GM19324 (cell line): ENCODE measurements at regions not wholly inside any gene's neighbourhood (a gene's known extent, or its start where the extent isn't known, plus 50 kb on each side); places are given as distances from the start of the nearest gene placed in this dataset.

ENCODE experiments used
- ATAC-seq: cut with Tn5 transposase; IDR thresholded peaks from one replicate; pipeline ENCODE4 v1.9.1; 2021; ENCODE audit warnings: mild to moderate bottlenecking, moderate library complexity; ENCODE audit not compliant: unreplicated experiment, low FRiP score

DNA sequence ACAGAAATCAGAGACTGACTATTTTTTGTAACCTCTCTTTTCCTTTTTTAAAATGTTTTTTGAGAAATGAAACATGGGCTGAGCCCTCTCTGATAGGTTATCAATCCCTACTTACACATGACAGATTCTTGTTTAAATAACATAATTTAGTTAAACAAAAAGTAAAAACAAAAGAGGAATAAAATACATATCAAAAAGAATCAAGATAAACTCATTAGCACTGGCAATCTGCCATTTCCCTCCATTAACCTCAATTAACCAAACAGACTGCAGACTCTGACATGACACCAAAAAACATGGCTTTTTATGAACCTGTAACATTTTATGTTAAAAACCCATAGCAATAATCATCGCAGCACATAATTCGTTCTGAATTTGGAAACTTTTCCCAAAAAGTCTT, 284.4 kb upstream of the MTNR1B start:
- no peak for ATAC-seq

DNA sequence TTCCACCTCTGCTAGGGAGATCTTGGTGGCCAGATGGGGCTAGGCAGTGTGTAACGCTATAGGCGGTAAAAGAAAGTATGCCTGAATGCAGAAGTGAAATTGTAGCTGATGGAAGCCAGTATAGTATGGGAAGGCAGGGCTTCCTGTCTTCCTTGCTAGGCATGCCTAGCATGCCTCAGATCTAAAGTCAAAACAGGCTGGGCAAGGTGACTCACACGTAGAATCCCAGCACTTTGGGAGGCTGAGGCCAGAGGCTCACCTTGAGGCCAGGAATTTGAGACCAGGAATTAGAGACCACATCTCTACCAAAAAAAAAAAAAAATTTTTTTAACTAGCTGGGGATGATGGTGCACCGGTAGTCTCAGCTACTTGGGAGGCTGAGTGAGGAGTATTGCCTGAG, 281.7 kb upstream of the MTNR1B start:
- ATAC-seq = no peak

DNA sequence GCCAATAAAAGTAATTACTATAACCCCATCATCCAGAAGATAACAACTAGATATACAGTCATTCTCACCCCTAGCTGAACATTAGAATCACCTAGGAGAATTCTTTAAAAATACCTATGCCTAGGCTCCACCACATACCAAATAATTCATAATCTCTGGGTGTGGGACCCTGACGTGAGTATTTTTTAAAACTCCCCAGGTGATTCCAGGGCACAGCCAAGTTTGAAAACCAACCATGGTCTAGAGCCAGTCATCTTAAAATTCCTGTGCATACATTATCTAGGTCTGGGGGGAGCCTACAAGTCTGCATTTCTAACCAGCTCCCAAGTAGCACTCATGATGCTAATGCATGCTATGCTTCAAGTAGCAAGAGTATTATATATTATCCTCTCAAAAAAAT, 281.0 kb upstream of the MTNR1B start:
- no peak for ATAC-seq

DNA sequence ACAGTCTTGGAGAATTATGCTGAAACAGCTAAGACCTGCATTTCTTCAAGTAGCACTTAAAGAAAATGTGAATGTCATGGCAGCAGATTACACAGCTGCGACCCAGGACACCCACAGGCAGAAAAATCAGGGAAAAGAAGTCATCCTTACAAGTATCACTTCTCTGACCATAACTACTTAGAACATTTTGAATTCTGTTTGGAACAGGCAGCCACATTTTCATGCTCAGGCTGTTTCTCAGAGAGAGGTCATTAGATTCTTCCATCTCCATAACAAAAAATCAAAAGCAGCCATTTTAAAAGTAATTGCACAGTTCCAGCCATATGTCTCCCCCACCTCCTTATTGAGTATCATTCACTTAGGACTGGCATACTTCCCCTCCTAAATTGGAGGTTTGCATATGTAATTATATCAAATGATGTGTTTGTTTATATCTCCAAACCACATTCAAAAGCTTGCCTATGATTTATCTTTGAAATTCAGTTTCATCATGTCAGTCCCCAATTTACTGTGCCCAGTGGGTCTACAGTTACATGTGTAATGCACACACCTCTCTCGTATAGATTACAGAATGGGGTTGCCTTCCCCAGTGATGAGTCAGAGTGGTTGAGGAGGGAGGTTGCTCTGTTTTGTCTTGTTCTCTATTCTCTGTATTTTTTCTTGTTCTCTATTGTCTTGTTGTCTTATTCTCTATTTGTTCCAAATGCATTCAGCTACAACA, 276.5 kb upstream of the MTNR1B start:
- no peak for ATAC-seq

DNA sequence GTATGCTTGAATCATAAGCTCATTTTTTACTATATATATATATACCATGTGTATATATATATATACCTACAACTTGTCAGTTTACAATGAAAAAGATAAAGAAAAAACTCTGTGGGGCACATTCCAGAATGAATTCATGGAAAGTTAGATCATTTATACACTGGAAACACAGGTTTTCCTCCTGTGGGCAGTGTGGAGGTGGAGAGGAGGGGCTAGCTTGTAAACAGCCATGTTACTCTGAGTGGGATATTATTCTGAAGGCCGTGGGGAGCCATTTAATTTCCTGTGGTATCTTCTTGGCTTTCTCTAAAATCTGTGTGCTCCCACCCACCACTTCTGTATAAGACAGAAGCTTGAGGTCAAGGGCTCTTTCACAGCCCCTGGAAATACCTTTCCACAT, 273.4 kb upstream of the MTNR1B start:
- no peak for ATAC-seq

DNA sequence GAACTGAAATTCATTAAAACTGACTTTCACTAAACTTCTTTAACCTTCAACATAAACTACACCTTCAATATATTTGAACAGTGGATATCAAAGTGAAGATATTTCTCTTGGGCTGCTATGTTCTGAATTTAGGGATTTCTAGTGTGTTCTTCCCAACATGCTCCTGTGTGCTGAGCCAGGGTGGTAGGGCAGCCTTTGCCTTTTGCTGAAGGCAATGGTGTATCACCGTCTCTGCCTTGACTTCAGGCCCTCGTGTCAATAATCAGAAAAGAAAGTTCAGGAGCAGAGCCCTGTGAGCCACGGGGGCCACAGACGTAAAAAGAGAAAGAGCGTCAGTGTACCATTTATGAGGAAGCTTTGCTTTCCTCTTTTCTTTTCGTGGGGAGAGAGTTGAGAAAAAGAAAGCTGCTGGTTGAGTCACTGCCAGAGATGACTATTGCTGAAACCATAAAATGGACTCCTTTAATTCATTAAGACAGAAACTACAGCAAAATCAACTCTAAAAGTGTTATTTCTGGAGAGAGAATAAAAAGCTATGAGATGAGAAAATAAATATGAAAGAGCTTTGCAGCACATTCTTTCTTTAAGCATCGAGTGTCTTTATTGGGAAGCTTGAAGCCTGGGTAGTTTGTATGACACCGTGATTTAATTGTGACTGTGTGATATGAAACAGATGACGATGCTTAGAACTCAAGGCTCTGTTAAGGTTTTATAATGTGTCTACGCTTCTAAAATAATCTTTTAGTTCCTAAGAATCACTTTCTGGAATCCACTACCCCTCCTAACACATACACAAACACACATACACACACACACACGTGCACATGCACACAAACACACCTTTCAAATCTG, 271.8 kb upstream of the MTNR1B start:
- no peak for ATAC-seq

DNA sequence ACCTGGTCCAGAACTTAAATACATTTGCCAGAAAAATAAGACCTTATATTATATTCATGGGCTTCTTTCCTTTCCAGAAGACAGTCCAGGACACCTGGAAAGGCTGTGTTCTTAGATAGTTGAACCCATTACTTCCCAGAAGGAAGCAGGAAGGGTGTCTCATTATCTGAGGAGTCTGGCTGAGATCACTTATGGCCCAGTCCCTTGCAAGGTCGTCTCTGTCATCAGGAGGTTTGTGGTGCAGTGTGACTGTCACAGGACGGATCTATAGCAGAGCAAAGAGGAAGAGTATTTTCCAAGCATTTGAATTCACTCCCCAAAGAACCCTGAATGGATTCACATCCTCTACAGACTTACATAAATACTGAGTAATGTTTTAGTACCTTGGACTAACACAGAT, 270.7 kb upstream of the MTNR1B start:
- ATAC-seq = no peak

DNA sequence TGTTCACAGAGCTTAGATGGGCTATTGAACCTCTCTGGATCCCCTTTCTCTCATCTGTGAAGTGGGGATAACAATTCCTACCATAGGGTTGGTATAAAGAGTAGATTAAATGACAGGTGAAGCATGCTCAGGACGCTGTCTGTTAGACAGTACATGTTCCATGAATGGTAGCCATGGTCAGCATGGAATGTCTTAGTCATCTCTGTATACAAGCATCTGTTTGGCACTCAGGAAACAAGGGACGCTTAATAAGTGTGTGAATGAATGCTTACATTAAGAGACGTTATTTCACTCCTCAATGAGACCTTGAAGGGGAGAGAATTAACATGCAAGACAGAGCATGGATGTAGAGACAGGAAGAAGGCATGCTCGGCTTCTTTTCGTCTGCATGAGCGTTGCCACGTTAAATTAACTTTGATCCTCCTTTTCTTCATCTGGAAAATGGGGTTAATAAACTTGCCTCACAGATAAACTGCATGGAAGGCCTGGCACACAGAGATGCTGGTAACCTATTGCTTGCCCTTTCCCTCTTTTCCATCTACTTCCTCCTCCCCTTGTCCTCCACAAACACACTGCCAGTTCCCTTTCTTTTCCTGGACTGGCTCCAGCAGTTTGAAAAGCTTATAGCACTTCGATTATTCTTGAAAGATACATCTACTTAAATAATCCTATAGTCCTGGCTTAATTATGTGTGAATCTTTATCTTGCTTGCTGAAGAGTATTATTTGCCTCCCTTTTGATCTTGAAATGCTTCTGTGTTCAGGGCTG, 267.2 kb upstream of the MTNR1B start:
- no peak for ATAC-seq

DNA sequence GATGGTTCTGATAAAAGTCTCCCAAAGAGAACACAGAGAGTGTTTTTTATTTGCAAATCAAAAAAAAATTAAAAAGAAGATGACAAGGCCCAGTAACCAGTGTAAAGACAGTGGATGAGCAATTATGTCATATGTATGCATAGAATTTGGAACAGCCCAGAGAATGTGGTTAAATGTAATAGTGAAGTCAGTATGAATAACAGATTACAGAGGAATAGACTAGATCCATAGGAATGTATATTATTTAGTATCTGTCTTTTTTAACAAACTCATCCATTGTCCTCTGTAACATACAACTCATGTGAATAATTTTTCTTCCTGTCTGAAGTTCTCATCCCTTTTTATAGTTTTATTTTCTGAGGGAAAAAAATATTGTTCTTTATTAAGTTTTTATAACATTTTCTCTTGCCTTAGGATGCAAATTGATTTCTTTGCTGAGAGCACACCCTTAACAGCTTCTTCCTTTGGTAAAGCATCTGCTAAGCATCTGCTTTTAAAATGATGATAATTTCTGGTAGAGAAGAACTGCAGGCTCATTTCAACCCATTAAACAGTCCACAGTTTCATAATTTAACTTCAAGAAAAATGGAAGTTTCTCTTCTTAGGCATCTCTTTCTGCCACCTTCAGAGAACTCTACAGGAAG, 266.5 kb upstream of the MTNR1B start:
- no peak for ATAC-seq

DNA sequence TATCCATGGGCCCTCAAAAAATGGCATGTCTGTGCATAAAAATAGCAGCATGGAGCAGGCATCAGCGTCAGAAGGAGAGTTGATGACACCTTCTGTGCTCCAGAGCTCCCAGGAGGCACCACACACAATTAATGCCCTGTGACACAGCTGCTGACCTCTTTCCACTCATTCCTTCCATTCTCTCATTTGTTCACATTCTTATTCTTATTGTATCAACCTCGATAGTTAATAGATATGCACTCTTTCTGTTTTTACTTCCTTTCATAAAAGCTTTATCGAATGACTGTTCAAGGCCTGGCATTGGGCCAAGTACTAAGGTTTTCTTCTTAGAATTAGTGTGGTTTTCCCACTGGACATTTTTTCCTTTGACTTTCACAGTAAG, 266.0 kb upstream of the MTNR1B start:
- no peak for ATAC-seq

DNA sequence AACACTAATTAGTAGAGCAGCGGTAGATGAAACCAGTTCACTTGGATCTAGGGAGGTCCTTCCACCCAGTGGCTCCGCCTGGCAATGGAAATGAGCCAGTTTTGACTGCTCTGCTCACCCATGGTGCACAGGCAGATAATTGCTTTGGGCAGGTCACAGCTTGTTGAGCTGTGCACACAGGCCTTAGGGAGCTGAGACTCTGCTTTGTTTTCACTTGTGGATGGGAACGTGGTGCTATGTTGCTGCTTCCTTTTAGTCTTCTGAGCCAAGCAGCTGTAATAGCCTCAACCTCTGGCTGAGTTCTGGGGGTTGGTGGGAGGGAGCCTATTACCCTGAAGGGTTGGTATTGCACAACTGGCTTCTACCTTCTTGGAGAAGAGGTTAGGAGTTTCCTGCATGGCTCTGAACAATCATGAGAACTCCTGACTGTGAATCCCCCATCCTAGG, 262.3 kb upstream of the MTNR1B start:
- ATAC-seq = no peak

DNA sequence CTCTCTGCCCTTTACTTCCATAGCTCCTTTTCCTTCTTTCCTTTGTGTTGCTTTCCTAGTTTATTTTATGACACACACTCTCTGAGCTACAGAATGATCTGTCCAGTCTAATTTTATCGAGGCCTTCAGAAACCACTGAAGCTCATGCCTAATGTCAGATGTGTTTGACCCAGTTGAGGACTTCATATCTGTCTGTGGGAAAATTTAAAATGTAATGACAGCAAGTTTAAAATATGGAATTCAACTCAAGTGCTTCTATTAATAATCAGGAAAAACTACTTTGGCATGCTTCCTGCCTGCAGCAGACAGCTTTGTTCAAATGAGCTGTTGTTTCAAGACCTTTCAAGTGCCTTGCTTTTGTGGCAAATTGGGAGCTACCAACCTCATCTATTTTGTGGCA, 261.8 kb upstream of the MTNR1B start:
- ATAC-seq = no peak

DNA sequence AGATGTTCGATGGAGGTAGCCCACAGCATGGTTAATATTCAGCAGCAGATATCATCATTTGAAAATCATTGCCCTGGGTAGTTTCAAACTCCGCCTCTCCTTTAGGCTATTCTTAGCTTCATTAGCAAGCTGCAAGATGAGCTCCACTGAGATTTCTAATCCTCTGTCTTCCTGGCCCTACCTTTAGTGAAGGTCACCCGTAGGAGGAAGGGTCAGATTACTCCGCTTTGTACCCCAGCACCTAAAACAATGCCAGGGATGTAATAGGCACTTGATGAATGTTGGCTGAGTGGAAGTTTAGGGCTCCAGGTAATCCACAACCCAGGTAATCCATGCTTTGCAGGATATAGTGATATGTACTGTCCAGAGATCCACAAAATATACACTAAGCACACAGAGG, 260.1 kb upstream of the MTNR1B start:
- ATAC-seq = no peak

DNA sequence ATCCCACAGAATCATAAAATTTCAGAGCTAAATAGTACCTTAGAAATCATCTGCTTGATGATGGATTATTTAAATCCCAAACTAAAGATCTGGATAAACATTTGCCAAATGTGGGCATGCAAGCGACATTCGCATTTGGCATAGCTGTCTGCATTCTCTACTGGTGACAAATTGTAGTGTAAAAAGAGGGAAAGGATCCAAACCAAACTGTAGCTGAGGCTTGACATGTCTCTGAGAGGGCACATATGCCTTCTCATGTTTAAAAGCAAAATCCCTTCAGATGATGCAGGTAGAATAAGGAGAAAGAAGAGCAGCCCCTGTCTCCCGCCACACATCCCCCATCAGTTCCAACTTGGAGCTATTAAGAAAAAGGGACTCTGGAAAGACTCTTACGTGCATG, 257.5 kb upstream of the MTNR1B start:
- no peak for ATAC-seq

DNA sequence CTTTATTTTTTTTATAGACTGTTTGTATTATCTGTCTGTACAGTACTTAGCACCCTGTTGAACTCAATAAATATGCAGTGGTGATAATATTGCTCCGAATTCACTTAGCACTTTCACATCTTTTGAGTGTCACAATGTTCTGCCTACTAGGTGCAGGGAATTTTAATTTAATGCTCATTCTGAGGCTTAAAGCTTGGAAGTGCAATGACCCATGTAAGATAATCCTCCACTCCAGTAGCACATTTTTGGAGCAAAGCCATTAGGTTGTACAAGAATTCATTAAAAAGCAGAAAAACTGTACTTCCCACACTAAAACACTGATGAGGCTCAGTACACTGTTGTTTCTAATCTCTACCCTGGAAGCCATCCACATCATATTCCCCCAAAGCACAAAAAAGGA, 255.3 kb upstream of the MTNR1B start:
- no peak for ATAC-seq

DNA sequence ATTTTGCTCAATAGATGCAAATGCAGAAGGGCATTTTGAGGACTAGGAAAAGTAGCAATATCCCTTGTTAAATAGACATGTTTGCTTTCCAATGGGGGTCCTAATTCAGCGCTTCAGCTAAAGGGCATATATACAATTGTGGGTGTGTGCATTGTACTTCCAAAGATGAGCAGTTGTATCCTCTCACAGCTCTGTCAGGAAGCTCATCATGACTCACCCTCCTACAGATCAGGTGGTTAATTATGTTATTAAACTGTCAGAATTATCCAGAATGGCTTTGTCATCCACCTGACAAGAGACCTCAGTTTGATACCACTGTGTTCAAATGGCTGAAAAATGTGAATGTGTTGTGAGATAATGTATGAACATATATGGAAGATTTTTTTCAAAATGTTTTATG, 252.2 kb upstream of the MTNR1B start:
- no peak for ATAC-seq

DNA sequence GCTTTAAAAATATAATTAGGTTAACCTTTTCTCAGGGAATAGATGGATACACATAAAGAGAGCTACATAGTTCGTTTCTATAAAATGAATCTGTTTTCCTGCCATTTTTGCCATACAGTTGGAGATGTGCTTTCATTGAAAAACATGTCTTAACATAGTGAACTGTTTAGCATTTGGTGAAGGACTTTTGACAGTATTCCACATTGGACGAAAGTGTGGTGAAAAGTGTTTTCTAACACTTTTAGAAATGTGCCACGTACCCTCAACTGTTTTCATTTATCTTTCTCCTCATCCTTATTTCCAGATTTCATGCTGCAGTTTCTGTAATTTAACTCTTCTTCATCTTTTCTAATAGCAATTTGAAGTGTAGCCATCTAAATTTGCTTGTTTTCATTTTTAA, 249.1 kb upstream of the MTNR1B start:
- no peak for ATAC-seq

DNA sequence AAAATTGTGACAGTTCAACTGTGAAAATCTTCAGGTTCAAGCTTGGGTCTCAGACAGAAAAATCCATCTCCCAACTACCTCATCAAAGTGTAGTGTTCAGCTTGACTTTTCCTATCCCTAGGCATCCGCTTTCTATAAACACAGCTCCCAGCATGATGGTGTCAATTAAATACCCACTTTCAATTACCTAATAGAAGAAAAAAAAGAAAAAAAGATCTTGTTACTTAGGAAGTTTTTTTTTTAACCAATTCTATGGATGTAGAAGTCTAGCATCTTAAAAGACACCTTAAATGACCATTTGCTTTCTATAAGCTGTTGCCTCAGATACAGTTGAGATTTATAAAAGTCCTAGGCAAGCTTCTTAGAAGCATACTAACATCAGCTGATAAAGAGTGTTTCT, 244.1 kb upstream of the MTNR1B start:
- no peak for ATAC-seq

DNA sequence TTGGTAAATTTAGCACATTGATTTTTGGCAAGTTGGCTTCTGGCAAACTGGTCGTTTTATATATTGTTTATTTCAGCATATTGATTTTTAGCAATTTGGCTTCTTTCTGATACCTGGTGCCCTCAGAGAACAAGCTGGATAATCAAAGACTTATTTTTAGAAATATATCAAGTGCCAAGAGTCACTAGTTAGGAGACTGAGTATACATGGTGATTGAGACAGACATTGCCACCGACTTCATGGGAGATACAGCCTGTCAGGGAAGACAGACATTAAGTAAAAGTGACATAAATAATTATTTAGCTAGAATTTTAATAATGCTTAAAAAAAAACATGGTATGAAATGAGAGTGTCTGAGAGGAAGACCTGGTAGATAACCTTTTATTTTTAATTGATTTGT, 242.3 kb upstream of the MTNR1B start:
- ATAC-seq = no peak

DNA sequence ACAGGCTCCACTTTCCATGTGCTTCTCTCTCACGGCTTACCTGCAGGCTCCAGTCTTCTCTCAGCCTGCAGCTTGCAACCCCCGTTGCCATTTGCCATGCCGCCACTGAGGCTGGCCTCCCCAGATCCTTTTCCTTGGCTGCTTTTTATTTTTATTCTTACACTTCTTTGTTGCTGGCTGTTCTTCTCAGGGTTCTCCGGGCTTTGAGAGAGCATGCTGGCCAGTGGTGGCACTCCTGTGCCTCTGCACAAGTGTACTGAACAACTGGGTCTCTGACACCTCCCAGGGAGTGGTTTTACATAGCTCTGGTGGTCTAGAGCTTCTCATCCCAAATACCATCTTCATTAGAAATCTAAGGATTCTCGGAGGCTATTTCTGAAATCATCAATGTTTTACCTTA, 241.7 kb upstream of the MTNR1B start:
- ATAC-seq = no peak

DNA sequence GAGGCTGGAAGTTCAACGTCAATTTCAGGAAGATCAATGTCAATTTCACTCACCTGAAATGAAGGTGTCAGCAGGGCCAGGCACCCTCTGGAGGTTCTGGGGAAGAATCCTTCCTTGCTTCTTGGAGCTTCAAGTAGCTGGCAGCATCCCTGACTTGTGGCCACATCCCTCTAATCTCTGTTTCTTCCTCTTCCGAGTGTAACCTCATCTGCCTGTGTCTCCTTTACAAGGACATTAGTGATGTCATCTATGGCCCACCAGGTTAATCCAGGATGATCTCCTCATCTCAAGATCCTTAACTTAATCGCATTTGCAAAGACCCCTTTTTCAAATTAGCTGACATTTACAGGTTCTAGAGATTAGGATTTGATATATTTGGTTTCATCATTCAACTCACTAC, 240.8 kb upstream of the MTNR1B start:
- no peak for ATAC-seq
